B cell (primary cell): ENCODE measurements at regions not wholly inside any gene's neighbourhood (a gene's known extent, or its start where the extent isn't known, plus 50 kb on each side); places are given as distances from the start of the nearest gene placed in this dataset.

Experiments used
- ATAC-seq: fragments of 200-7000 bp; cut with Tn5 transposase; one replicate; pipeline ENCODE4 v1.10.0; 2021; ENCODE audit warnings: low read depth, mild to moderate bottlenecking, moderate number of reproducible peaks, moderate library complexity
- CTCF ChIA-PET: fragments of 350-600 bp; sonication (Branson Sonifier 250); formaldehyde crosslinking; loops from one replicate; lab custom pipeline; 2021; ENCODE audit warnings: antibody characterized with exemption, inconsistent platforms; lab: Charles Lee
- POLR2A ChIA-PET: fragments of 350-600 bp; sonication (Branson Sonifier 250); formaldehyde crosslinking; loops from one replicate; lab custom pipeline; 2021; ENCODE audit warnings: antibody characterized with exemption; lab: Charles Lee
- DNase-seq: peaks from one replicate; pipeline ENCODE4 v3.0.0; 2013
- H2AFZ ChIP-seq: 2 replicates; pipeline ENCODE4 v1.6.1; 2012; ENCODE audit warnings: mild to moderate bottlenecking, low read depth, low read length; ENCODE audit not compliant: insufficient read depth, poor library complexity, severe bottlenecking
- H3K27ac ChIP-seq, 2 donors: 1 replicate in 1 of 2; 2 replicates in 1 of 2; pipeline ENCODE4 v1.5.1; 2012 to 2013; ENCODE audit warnings: low read length in 2 of 2, mild to moderate bottlenecking in 2 of 2, moderate library complexity in 1 of 2
- H3K27me3 ChIP-seq, 4 experiments: fragments of 200-600 bp in 1 of 4; sonication (generic) in 1 of 4; replicated peaks in 1 of 4; 1 replicate in 2 of 4; 2 replicates in 2 of 4; pipeline versions ENCODE4 v1.6.1 to v1.7.0; 2013 to 2016; ENCODE audit warnings: low read length in 3 of 4, mild to moderate bottlenecking in 2 of 4, mixed read lengths in 1 of 4, moderate library complexity in 1 of 4; ENCODE audit not compliant: insufficient read depth in 4 of 4, control insufficient read depth in 3 of 4; ENCODE audit errors: control extremely low read depth in 1 of 4
- H3K36me3 ChIP-seq, 2 experiments: replicated peaks in 1 of 2; 1 replicate in 1 of 2; 2 replicates in 1 of 2; pipeline versions ENCODE4 v1.6.1 to v1.7.1; 2013; ENCODE audit warnings: low read length in 1 of 2; ENCODE audit not compliant: insufficient read depth in 2 of 2, control insufficient read depth in 1 of 2; ENCODE audit errors: control extremely low read depth in 1 of 2, extremely low read depth in 1 of 2
- H3K4me1 ChIP-seq, 2 donors: fragments of 200-600 bp in 1 of 2; sonication (generic) in 1 of 2; 1 replicate in 1 of 2; 2 replicates in 1 of 2; pipeline versions ENCODE4 v1.5.1 to v1.6.1; 2013 to 2017; ENCODE audit warnings: low read length in 2 of 2; ENCODE audit not compliant: control insufficient read depth in 2 of 2, insufficient read depth in 2 of 2
- H3K4me2 ChIP-seq: replicated peaks from 2 replicates; pipeline ENCODE3; 2012; ENCODE audit warnings: mild to moderate bottlenecking, low read depth, low read length; ENCODE audit not compliant: poor library complexity, severe bottlenecking
- H3K4me3 ChIP-seq, 5 experiments: fragments of 200-600 bp in 1 of 5; sonication (generic) in 1 of 5; 1 replicate in 3 of 5; 2 replicates in 2 of 5; pipeline versions ENCODE4 v1.5.1 to v1.7.0; 2011 to 2016; ENCODE audit warnings: low read length in 4 of 5, mild to moderate bottlenecking in 4 of 5, low read depth in 2 of 5, control low read depth in 1 of 5, moderate library complexity in 1 of 5; ENCODE audit not compliant: insufficient read depth in 1 of 5; ENCODE audit errors: control extremely low read depth in 1 of 5, extremely low read depth in 1 of 5
- H3K79me2 ChIP-seq: fragments of 200-600 bp; sonication (generic); one replicate; pipeline ENCODE4 v1.6.0; 2016; ENCODE audit warnings: low read length; ENCODE audit not compliant: control insufficient read depth, insufficient read depth
- H3K9ac ChIP-seq: fragments of 200-600 bp; sonication (generic); 2 replicates; pipeline ENCODE4 v1.6.1; 2017; ENCODE audit warnings: mild to moderate bottlenecking, low read length, moderate library complexity
- H3K9me3 ChIP-seq, 3 donors: one replicate each; pipeline versions ENCODE4 v1.6.1 to v1.7.1; 2013; ENCODE audit warnings: low read length in 2 of 3; ENCODE audit not compliant: control insufficient read depth in 2 of 3, insufficient read depth in 1 of 3; ENCODE audit errors: control extremely low read depth in 1 of 3
- H4K20me1 ChIP-seq: 2 replicates; pipeline ENCODE4 v1.6.0; 2012; ENCODE audit warnings: mild to moderate bottlenecking, low read length; ENCODE audit not compliant: insufficient read depth, control insufficient read depth, poor library complexity, severe bottlenecking
- H3K27ac Mint-ChIP-seq: one replicate; pipeline ENCODE4 v1.8.0; 2021; ENCODE audit warnings: mixed read lengths
- H3K27me3 Mint-ChIP-seq: one replicate; pipeline ENCODE4 v1.8.0; 2021; ENCODE audit warnings: mixed read lengths
- H3K4me1 Mint-ChIP-seq: one replicate; pipeline ENCODE4 v1.8.0; 2021; ENCODE audit warnings: mixed read lengths
- H3K4me3 Mint-ChIP-seq: one replicate; pipeline ENCODE4 v1.8.0; 2021; ENCODE audit warnings: mixed read lengths
- H3K9me3 Mint-ChIP-seq: one replicate; pipeline ENCODE4 v1.8.0; 2022; ENCODE audit warnings: mixed read lengths; ENCODE audit not compliant: insufficient read depth
- EZH2 ChIP-seq: IDR thresholded peaks from 2 replicates; pipeline ENCODE4 v1.6.1; 2012; ENCODE audit warnings: borderline replicate concordance, low read depth, mild to moderate bottlenecking, moderate library complexity, low read length; ENCODE audit not compliant: insufficient read depth, poor library complexity, severe bottlenecking
- WGBS: methylation state at CpG from one replicate; pipeline ENCODE4 v1.1.5; 2013; ENCODE audit warnings: missing lambda C conversion rate; ENCODE audit not compliant: insufficient coverage; 5-methylcytosine and 5-hydroxymethylcytosine counted together
- intact Hi-C: fragments of 100-400 bp; cut with micrococcal nuclease; formaldehyde crosslinking; loops from one replicate; pipeline ENCODE4 v1.10.0; 2022
- TF ChIP-seq, protein P1 (sequence below): fragments of 200-600 bp; IDR thresholded peaks from one replicate; pipeline ENCODE4 v1.8.0; 2022; ENCODE audit warnings: antibody characterized with exemption, mild to moderate bottlenecking

DNA sequence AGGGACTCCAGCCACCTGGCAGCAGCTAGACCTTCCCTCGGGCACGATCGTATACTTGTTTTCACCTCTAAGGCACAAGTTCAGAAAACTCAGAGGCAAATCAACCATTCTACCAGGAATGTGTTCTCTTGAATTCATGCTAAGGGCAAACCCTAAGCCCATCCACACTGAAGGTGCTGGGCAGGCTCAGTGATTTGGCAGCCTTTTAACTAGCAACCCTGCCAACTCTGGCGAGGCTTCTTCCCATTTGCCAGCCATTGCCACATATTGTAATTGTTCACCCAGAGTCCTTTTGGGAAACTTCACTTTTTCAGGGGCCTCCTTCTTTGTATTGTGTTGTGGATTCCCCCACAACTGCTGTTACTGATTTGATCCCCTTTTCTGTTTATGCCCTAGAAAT, 298.6 kb upstream of the LDB2 start:
- no peaks in the 10 kb centered on the region for H3K9me3 Mint-ChIP-seq
- Histone ChIP-seq H3K4me1 (no peaks in the 10 kb centered on the region), H3K9ac (no peak overlapping the region), H3K4me3 (no peak overlapping the region), H3K9me3 (peaks cover 0 to 1% (median 0%) of the 10 kb centered on the region in 3 donors), H3K27me3 (no peaks in the 10 kb centered on the region), H2AFZ (no peak overlapping the region), H4K20me1 (no peaks in the 10 kb centered on the region), H3K27ac (no peak overlapping the region), H3K79me2 (no peaks in the 10 kb centered on the region), H3K36me3 (no peaks in the 10 kb centered on the region), H3K4me2 (no peak overlapping the region)
- H3K27ac Mint-ChIP-seq, result no peak overlapping the region
- CTCF ChIA-PET, result no interaction called here
- no peaks in the 10 kb centered on the region for H3K27me3 Mint-ChIP-seq
- 92% methylated on average over 4 of the region's 4 CpGs for WGBS
- no peak overlapping the region for H3K4me3 Mint-ChIP-seq
- DNase-seq (no peak), ATAC-seq (no peak)
- TF ChIP-seq, protein P1, sequence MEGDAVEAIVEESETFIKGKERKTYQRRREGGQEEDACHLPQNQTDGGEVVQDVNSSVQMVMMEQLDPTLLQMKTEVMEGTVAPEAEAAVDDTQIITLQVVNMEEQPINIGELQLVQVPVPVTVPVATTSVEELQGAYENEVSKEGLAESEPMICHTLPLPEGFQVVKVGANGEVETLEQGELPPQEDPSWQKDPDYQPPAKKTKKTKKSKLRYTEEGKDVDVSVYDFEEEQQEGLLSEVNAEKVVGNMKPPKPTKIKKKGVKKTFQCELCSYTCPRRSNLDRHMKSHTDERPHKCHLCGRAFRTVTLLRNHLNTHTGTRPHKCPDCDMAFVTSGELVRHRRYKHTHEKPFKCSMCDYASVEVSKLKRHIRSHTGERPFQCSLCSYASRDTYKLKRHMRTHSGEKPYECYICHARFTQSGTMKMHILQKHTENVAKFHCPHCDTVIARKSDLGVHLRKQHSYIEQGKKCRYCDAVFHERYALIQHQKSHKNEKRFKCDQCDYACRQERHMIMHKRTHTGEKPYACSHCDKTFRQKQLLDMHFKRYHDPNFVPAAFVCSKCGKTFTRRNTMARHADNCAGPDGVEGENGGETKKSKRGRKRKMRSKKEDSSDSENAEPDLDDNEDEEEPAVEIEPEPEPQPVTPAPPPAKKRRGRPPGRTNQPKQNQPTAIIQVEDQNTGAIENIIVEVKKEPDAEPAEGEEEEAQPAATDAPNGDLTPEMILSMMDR, result no peak
- no peak for TF ChIP-seq EZH2
- no peaks in the 10 kb centered on the region for H3K4me1 Mint-ChIP-seq
- POLR2A ChIA-PET, result no interaction called here
- intact Hi-C loops, result no loop called here

DNA sequence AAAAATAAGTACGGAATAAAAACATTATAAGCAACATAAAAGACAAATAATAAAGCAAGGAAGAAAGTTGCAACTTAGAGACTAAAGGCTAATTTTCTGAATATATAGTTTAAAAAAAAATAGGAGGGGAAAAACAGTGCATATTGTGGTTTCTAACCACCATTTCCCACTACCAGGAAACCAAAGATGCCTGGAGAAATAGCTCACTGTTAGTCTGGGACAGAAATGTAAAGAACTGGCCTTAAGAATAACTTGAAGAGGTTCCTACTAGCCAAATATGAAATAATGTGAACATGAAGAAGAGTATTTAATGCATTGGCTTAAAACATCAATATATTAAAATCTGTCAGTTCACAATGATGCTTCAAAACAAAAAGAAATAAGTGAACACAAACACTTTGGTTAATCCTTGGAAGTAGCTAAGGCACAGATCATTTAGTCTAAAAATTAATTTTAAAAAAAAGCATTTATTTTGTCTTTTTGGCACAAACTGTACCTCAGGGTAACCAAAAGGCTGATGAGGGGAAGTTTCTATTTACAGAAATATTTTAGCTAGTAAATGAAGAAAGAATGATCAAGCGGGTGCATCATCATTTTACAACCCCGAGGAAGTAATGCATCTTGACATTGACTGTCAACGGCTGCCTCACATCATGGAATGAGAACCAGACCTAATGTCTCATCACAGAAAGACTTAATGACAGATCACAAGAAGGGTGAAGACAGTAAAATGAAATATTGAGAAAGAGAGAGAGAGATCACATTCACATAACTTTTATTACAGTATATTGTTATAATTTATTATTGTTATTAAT, 297.2 kb upstream of the LDB2 start:
- no peaks in the 10 kb centered on the region for H3K4me1 ChIP-seq
- no peaks in the 10 kb centered on the region for H3K79me2 ChIP-seq
- H3K9me3 Mint-ChIP-seq, result no peaks in the 10 kb centered on the region
- H3K27me3 ChIP-seq, result no peaks in the 10 kb centered on the region
- no peaks in the 10 kb centered on the region for H3K27me3 Mint-ChIP-seq
- H4K20me1 ChIP-seq, result no peaks in the 10 kb centered on the region
- H3K4me3 Mint-ChIP-seq, result no peak overlapping the region
- no CpG with 5 or more reads among the region's 4 CpGs for WGBS
- no peak overlapping the region for H3K4me3 ChIP-seq
- intact Hi-C loops, result no loop called here
- TF ChIP-seq, protein P1, result no peak
- ChIA-PET POLR2A (no interaction called here), CTCF (no interaction called here)
- H3K9me3 ChIP-seq, result peaks cover 0 to 1% (median 0%) of the 10 kb centered on the region in 3 donors
- H3K9ac ChIP-seq, result no peak overlapping the region
- no peak overlapping the region for H2AFZ ChIP-seq
- no peak overlapping the region for H3K27ac ChIP-seq
- H3K4me2 ChIP-seq, result no peak overlapping the region
- no peak overlapping the region for H3K27ac Mint-ChIP-seq
- no peaks in the 10 kb centered on the region for H3K36me3 ChIP-seq
- ATAC-seq (no peak), DNase-seq (no peak)
- H3K4me1 Mint-ChIP-seq, result no peaks in the 10 kb centered on the region
